H1 (cell line): ENCODE measurements at regions not wholly inside any gene's neighbourhood (a gene's known extent, or its start where the extent isn't known, plus 50 kb on each side); places are given as distances from the start of the nearest gene placed in this dataset.

Source experiments
- EZH2 ChIP-seq: fragments of 200-600 bp; sonication (generic); IDR thresholded peaks from 2 replicates; pipeline ENCODE4 v1.7.1; 2012; ENCODE audit warnings: low read depth, mild to moderate bottlenecking, moderate library complexity, low read length, inconsistent platforms; ENCODE audit not compliant: severe bottlenecking
- POLR2AphosphoS5 ChIP-seq: IDR thresholded peaks from 2 replicates; pipeline ENCODE4 v1.6.1; 2011; ENCODE audit warnings: low read depth, low read length
- RNF2 ChIP-seq: fragments of 200-900, 300-1000 bp; sonication (generic); IDR thresholded peaks from 2 replicates; pipeline ENCODE4 v1.7.1; 2016; ENCODE audit warnings: borderline replicate concordance, low read depth, mild to moderate bottlenecking, antibody characterized with exemption, low read length; ENCODE audit not compliant: poor library complexity, severe bottlenecking; ENCODE audit errors: missing control alignments
- TF ChIP-seq, protein P1 (sequence below): IDR thresholded peaks from 2 replicates; pipeline ENCODE4 v1.6.1; 2012; ENCODE audit warnings: low read length, inconsistent platforms
- TF ChIP-seq, protein P2 (sequence below): IDR thresholded peaks from 2 replicates; pipeline ENCODE4 v1.6.1; 2011; ENCODE audit warnings: low read depth, mild to moderate bottlenecking, low read length; ENCODE audit not compliant: insufficient read depth

DNA sequence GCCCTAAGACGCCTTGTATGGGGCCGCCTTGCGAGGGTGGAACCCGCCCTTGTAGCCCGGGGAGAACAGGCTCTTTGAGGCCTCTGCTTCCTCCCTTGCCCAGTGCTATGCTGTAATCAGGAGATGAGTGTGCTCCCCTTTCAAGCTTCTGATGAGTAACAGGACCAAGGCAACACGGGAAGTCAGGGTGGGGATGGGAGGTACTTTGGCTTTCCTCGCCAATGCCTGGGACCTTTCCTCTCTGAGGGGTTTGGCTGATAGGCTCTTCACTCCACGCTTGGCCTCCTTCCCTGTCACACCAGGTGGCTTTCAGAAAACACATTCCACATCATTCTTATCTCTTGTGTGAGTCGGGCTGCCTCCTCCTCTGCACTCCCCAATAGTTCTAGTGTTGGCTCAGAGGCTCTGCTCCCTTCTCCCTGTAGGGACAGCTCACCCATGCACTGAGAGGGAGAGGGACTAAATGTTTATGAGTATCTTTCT lies 223.7 kb upstream of the TRIB2 start:
- TF ChIP-seq, protein P1, sequence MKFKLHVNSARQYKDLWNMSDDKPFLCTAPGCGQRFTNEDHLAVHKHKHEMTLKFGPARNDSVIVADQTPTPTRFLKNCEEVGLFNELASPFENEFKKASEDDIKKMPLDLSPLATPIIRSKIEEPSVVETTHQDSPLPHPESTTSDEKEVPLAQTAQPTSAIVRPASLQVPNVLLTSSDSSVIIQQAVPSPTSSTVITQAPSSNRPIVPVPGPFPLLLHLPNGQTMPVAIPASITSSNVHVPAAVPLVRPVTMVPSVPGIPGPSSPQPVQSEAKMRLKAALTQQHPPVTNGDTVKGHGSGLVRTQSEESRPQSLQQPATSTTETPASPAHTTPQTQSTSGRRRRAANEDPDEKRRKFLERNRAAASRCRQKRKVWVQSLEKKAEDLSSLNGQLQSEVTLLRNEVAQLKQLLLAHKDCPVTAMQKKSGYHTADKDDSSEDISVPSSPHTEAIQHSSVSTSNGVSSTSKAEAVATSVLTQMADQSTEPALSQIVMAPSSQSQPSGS = no peak
- TF ChIP-seq RNF2 = no peak
- TF ChIP-seq, protein P2, sequence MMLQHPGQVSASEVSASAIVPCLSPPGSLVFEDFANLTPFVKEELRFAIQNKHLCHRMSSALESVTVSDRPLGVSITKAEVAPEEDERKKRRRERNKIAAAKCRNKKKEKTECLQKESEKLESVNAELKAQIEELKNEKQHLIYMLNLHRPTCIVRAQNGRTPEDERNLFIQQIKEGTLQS = no peak
- no peak for TF ChIP-seq EZH2
- no peak for TF ChIP-seq POLR2AphosphoS5
